ENCODE measurements at regions not wholly inside any gene's neighbourhood (a gene's known extent, or its start where the extent isn't known, plus 50 kb on each side); places are given as distances from the start of the nearest gene placed in this dataset.

DNA sequence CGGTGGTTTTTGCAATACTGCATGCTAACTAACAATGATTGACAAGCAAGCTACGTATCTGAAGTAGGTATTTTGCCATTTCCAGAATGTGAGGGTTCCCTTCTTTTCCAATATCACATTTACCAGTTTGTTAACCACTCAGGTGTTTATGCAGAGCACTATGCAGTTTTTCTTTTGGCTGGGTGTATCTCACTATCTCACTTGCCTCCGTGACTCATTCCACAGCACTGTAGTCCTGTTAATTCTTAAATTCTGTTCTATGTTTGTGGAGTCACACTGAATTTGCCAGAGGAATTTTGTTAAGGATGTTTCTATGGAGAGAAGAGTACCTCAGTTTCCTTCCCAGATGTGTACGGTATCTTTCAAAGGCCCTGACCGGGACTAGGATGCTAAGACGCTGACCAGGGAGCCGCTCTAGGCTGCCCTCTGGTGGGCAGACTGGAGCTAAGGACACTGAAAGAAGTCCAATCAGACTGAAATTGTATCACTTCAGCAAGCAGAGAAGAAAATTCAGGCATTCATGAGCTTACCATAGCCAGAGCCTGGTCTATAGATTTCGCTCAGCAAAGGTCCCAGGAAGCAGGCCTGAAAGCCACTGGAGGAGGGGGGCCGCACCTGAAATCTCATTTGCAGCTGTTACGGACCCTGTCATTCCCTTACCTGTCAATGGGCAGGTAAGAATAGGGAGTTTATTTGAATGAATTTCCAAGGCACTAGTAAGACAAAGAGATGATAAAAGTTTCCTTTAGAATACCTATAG, 388.4 kb upstream of the SPOCK3 start:
- intact Hi-C loops (cut with DNase I): no loop called here
- DNase-seq: peak; percentile 50
- no peak for ATAC-seq (ENCODE audit: poor library complexity)

DNA sequence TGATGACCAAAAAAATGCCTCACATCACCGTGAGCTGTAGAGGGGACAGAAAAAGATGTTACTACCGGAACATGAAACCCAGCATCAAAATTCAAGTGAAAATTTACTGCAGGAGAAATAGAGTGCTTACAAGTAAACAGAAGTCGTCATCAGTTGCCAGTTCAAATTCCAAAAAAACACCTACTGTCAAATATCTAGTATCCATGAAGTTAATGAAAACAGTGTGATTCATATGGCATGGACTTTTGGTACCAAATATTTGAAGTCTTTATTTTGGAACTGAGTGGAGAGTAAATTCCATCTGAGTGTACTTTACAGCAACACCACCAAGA, 388.9 kb upstream of the SPOCK3 start:
- no peak for DNase-seq
- ATAC-seq (ENCODE audit: poor library complexity): no peak
- intact Hi-C loops (cut with DNase I): no loop called here

DNA sequence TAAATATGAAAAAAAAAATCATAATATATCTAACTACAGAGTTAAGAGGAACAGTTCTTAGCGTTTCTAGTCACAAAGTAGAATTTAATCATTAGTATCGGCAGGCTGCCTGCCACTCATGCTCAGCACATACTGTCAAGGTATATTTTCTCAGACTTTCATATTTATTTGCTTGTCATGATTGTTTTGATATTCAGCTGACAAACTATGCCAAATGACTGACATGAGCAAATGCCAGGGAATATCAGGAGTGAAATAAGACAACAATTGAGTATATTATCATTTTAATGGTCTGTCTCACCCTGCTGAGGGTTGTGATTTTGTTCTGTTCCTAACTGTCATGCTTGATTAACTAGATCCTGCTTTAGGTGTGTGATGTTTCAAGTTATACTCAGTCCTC, 395.0 kb upstream of the SPOCK3 start:
- intact Hi-C loops (cut with DNase I): no loop called here
- no peak for ATAC-seq (ENCODE audit: poor library complexity)
- no peak for DNase-seq

DNA sequence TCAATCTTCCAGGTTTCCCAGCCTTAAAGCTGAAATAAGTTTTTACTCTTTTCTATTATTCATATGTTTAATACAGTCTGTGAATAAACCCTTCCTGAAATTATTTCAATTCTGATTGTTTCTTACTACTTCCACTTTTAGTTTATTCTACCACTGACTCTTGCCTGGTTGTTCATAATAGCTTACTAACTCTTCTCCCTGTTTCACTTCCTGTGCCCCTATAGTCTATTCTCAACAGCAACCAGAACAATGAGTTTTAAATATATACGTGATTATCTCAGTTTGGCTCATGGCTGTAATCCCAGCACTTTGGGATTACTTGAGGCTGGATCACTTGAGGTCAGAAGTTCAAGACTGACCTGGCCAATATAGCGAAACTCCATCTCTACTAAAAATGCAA, 408.0 kb upstream of the SPOCK3 start:
- DNase-seq (no peak), ATAC-seq (ENCODE audit: poor library complexity) (no peak)
- intact Hi-C loops (cut with DNase I): no loop called here

DNA sequence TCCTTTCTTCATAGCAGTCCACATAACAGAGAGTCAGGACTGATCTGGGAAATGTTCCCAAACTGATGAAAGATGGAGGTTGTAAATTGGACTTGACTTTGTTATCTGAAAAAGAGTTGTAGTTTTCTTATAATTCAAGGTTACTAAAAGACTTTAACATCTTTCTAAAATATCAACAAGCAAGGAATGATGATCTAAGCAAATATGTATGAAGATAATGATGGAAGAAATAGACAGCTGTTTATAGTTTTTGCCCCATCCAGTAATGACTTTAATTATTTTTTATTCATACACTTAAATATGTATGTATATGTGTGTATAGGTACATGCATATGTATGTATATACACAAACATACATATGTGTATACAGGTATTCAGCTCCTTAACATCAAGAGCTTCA, 411.1 kb upstream of the SPOCK3 start:
- intact Hi-C loops (cut with DNase I): no loop called here
- no peak for DNase-seq
- ATAC-seq (ENCODE audit: poor library complexity): no peak

DNA sequence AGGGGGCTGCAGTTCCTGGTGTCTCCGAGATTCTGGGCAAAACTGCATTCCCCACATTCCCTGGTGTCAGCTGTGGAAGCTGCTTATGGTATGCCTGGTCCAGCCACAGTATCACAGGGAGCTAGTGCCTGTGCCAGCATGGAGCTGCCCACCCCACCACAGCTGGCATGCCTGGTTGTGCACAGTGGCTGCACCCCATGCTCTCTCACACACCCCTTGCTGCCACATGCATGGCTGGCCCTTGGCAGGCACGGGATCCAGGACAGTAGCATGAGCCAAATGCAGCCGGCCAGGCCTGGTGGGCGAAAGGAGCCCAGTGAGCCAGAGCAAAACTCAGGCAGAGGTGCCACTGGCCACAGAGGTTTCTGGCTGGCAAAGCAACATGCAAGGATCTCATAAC, 418.0 kb upstream of the SPOCK3 start:
- DNase-seq: no peak
- intact Hi-C loops (cut with DNase I): no loop called here
- no peak for ATAC-seq (ENCODE audit: poor library complexity)

DNA sequence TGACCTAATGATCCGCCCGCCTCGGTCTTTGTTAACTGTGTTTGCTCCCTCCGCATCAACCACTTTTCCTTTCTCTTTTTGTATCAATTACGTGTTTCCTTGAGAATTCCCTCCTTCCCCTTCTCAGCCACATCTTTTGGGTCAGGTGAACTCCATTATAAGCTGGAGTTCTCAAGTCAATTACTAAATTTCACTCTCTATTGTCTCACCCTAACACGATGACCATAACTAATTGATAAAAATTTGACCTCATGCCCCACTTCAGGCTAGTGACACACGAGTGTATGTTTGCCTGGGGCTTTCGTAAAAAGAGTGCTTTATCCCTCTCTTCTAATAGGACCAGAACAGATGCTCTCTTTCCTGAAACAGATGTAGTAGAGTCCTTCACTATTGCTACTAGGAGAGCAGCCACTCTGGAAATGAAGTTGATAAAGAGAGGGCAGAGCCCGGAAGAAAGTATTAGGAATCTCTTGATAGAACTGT, 403.6 kb upstream of the ANXA10 start:
- ATAC-seq (ENCODE audit: poor library complexity) (no peak), DNase-seq (no peak)
- intact Hi-C loops (cut with DNase I): no loop called here

DNA sequence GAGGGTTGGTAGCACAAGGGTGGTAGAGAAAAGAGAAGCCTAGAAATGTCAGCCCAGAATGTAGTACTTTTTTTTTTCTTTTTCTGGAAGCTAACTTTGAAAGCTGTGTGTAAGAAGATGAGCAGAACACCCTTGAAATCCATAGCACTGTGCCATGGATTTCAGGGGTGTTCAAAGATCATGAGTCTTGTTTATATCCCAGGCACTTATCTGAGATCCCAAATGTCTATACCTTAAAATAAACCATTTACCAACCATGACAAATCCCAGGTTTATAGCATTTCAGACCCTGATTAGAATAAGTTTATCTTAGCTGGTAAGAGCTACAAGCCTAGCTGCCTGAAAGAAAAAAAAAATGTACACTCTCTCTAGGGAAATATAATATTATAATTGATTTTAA, 389.9 kb upstream of the ANXA10 start:
- DNase-seq (no peak), ATAC-seq (ENCODE audit: poor library complexity) (no peak)
- intact Hi-C loops (cut with DNase I): no loop called here

DNA sequence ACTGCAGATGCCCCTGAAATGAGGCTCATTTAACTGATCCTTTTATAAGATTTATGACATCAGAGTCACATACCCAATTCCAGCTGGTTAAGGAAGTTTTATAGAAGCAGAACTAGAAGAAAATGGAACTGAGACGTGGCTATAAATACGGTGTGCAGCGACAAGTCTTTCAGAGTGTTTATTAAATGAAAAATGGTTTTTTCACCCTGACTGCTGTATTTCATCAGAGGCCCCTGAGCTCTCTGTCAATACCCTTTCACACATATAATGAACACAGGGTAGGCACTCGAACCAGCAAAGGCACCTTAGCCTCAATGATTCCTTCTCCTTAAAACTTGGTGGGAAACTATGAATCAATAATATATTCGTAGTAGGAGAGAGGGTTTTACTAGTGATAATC, 380.8 kb upstream of the ANXA10 start:
- intact Hi-C loops (cut with DNase I): no loop called here
- ATAC-seq (ENCODE audit: poor library complexity): no peak
- no peak for DNase-seq

DNA sequence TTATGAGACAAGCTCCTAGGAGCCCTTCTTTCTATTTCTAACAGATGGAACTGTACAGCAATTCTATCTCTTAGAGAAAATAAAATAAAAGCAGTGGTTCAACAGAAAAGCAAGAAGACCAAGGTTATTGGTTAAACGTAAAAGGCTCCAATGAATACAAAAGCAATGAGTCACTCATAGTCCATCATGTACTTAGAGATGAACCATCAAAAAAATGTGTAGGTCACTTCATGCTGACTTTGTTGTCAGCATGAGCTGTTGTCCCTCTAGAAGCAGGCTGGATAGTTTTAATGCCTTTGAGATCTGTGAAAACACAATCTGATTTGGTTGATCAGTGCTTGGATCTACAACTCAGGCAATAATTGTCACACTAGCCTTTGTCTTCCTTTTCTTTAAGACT, 378.6 kb upstream of the ANXA10 start:
- DNase-seq: no peak
- ATAC-seq (ENCODE audit: poor library complexity): no peak
- intact Hi-C loops (cut with DNase I): no loop called here

DNA sequence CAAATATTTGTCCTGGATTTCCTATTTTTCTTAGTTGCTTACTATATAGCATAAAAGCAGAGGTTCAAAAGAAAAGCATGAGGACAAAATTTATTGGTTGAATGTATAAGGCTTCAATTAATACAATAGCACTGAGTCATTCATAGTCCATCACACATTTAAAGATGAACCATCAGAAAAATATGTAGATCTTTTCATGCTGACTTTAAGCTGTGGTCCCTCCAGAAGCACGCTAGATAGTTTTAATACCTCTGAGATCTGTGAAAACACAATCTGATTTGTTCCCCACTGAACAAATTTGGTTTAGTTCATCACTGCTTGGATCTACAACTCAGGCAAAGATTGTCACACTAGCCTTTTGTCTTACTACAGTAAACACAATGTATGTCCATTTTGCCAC, 377.2 kb upstream of the ANXA10 start:
- intact Hi-C loops (cut with DNase I): no loop called here
- ATAC-seq (ENCODE audit: poor library complexity): no peak
- DNase-seq: no peak

DNA sequence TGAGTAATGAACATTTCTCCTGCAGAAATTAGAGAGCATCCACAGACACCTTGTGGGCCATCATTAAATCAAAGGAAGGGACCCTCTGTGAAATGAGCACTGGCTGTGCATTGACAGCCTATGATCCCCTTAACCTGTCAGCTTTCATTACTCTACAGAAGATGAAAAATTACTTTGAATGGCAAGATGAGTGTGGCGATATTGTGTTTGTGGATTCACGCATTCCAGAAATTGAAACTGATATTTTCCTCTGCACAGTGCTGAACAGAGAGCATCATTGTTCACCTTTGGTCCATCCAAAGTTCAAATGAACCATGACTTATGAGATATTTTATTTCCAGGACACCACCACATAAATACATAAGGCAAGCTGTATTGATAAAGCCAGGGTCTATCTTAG, 374.8 kb upstream of the ANXA10 start:
- no peak for DNase-seq
- ATAC-seq (ENCODE audit: poor library complexity): no peak
- intact Hi-C loops (cut with DNase I): no loop called here

DNA sequence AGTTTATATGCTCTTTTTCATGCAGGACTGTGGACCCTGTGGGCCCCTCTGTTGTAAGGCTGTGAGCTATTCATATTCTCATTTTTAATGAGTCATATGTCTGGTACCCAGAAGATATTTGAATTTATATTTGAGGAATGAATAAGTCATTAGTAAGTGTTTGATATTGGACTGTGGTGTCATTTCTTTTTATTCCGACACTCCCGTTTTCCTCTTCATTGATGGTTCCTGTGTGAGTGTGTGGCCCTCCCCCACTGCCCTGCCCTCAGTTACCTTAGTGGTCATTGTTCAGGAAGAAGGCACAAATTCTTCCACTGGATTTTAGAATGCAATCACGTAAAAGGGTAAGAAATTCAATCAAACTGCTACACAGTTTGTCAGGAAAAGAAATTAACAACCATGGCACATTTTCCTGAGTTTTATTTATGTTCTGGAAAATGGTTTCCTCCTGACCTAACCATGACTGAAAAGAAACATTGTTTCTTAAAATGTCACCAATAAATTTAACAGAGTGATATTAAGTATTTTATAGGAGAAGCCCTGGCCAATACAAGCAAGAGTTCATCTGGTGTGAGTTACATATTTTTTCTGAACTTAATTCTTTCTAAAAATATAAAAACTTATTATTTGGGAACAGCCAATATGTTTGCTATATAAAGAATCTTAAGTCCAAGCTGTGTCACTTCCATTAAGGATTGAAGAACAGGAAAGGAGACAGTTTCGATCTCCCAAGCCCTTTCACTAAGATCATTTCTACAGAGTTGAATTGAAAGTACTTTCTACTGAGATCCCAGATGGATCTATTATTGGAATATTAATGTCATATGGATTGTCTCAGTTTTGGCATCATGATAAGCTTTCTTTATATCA, 370.5 kb upstream of the ANXA10 start:
- DNase-seq: no peak
- no peak for ATAC-seq (ENCODE audit: poor library complexity)
- intact Hi-C loops (cut with DNase I): no loop called here

DNA sequence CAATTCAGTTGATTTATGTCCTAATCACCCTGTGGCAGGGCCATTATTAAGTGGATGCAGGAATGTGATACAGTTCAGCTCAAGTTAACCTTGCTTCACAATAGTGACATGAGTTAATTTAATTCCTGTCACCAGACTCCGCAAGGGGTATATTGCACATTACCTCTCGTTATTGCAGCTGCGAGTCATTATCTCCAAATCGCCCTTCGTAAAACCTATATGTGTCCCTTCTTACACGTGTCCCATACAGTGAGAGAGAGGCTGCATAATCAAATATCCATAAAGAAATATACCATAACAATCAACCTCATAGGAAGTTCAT, 369.9 kb upstream of the ANXA10 start:
- ATAC-seq (ENCODE audit: poor library complexity): no peak
- intact Hi-C loops (cut with DNase I): no loop called here
- DNase-seq: no peak

DNA sequence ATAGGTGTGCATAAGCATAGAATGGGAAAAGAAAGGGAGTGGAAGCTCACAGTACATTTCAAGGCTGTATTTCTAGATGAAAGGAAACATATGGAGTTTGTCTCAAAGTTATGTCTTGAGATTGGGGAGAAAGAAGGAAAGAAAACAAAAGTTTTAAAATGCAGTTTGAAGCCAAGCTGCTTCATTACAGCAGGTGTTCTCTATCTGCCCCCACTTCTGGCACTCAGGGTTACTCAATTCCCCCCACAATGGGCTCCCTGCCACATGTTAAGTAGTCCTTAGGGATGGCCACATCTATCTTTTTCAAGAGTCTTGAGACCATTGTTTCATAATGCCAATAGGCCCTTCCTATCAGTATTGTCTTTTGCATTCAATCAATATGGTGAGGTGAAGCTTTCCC, 367.4 kb upstream of the ANXA10 start:
- intact Hi-C loops (cut with DNase I): no loop called here

DNA sequence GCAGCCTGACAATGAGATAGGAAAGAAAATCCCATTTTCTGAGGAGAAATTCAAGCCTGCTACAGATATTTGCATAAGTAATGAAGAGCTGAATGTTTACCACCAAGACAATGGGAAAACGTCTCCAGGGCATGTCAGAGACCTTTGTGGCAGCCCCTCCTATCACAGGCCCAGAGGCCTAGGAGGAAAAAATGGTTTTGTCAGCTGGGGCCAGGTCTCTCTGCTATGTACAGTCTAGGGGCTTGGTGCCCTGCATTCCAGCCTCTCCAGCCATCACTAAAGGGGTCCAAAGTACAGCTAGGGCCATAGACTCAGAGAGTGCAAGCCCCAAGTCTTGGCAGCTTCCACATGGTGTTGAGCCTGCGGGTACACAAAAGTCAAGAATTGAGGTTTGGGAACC, 361.6 kb upstream of the ANXA10 start:
- intact Hi-C loops (cut with DNase I): no loop called here
- ATAC-seq (ENCODE audit: poor library complexity) (no peak), DNase-seq (no peak)

More for the DNA sequence above, 367.4 kb upstream of the ANXA10 start:
- no peak for DNase-seq
- no peak for ATAC-seq (ENCODE audit: poor library complexity)

DNA sequence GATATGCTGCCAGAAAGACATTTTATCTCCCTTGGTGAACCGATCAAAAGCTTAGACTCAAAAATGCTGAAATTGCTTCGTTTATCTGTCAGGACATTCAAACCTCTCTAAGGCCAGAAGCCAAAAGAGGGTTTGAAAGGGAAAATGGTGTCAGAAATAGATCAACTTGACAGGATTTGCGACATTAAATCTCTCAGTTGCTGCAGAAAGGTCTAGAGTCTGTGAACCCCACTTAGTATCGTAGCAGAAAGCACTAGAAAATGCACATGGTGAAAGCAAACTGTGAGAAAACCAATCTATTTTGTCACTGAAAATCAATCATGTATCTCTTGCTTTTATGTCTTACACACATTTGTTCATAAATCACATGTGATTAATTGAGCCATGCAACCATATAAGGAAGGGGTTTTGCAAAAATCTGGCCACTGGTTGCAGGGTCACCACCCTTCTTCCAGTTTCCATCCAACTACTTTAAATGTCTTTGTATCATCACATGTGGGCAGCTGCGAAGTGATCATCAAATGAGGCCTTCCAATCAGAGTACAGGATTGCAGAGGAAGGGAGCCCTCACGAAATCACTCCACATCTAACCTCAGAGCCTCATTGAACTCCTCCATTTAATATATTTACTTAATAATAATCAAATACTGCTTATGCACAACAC, 347.2 kb upstream of the ANXA10 start:
- intact Hi-C loops (cut with DNase I): no loop called here
- ATAC-seq (ENCODE audit: poor library complexity) (no peak), DNase-seq (no peak)

DNA sequence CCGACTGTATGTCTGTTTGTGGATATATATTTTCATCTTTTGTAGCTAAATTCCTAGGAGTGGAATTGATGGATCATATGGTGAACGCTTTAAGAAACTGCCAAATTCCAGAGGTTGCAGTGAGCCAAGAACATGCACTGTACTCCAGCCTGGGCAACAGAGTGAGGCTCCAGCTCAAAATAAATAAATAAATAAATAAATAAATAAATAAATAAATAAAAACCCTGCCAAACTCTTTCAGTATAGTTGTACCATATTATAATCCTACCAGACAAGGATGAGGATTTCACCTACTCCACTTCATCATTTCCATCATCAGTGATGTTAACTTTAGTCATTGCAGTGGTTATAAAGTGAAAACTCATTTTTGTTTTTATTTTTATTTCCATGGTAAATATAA, 325.1 kb upstream of the ANXA10 start:
- ATAC-seq (ENCODE audit: poor library complexity) (no peak), DNase-seq (no peak)
- intact Hi-C loops (cut with DNase I): no loop called here

DNA sequence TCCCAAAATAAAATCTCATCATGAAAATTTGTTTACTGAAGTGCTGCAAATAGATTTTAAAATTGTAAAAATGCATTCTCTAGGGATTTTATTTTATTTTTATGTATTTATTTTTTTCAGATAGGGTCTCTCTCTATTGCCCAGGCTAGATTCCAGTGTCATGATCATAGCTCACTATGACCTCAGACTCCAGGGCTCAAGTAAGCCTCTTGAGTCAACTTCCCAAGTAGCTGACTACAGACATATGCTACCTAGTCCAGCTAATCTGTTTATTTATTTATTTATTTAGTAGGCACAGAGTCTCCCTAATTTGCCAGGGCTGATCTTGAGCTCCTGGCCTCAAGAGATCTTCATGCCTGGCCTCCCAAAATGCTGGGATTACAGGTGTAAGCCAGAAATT, 317.7 kb upstream of the ANXA10 start:
- DNase-seq: no peak
- no peak for ATAC-seq (ENCODE audit: poor library complexity)
- intact Hi-C loops (cut with DNase I): no loop called here

DNA sequence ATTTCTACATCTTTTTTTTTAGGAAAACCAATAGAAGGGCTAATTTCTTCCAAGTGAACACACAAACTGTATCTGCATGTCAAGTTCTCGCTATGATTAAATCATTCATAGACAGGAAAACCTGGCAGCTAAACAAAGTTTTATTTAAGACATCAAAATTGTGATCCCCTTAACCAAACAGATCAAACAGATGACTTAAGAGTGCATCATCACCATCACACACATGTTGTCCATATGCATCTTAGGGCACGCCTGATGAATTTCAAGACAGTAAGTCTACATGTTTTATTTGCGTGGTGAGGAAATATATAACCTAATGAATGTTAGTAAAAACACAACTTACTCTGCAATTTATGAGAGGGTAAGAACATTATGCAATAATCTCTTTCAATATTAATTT, 317.0 kb upstream of the ANXA10 start:
- intact Hi-C loops (cut with DNase I): no loop called here
- DNase-seq (no peak), ATAC-seq (ENCODE audit: poor library complexity) (no peak)

Measured in Right ventricle myocardium superior (tissue), 1 donor.